ENCODE measurements at regions not wholly inside any gene's neighbourhood (a gene's known extent, or its start where the extent isn't known, plus 50 kb on each side); places are given as distances from the start of the nearest gene placed in this dataset.

DNA sequence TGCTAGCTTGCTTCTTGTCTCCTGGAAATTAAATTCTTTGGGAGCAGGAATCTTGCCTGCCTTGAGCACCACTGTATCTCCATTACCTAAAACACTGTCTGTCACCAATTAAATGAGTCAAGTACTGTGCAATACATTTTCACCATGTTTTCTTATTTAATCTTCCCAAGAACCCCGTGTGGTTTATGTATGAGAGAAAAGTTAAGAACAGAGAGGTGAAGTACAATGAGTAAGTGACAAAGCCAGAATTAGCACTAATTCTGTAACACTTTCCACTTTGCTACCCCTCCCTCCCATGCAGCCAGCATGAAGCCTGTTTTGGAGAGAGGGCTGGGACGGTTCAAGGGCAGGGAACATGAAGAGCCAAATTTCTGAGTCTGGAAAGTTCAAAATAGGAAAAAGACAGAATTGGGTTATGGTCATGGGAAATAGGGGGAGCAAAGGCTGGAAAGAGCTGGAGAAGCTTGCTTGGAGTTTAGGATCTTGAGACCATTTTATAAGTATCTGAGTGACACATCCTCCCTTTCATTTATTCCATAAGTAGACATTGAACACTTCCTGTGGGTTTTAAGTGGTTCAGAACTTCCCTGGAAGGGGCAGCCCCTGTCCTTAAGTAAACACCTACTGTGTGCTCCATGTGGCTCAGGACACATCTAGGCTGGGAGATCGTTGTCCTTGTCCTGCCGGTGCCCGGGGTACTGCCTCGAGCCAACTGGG, 60.5 kb upstream of the CHST1 start:
- no peak for TF ChIP-seq CTCF (IDR thresholded peaks at IDR 0.05 in 8 of 11, conservative IDR thresholded peaks at IDR 0.05 in 3 of 11)
- TF ChIP-seq POLR2A (IDR thresholded peaks at IDR 0.05) = no peak
